Stimulated activated CD4-positive, alpha-beta T cell treated with anti-CD3 and anti-CD28 coated beads, Interleukin-2, amount 100 ng/mL, for 4 hours (primary cell): ENCODE measurements at regions not wholly inside any gene's neighbourhood (a gene's known extent, or its start where the extent isn't known, plus 50 kb on each side); places are given as distances from the start of the nearest gene placed in this dataset.

Source experiments
- DNase-seq: peaks from one replicate; pipeline ENCODE4 v3.0.0-alpha.2; 2020; ENCODE audit warnings: low read depth

GRCh38 chr2:237244976-237245646 lies 159.4 kb downstream of the COPS8 start:
- no peak for DNase-seq

GRCh38 chr2:237250599-237250998 lies 163.4 kb downstream of the COL6A3 start:
- no peak for DNase-seq

DNA sequence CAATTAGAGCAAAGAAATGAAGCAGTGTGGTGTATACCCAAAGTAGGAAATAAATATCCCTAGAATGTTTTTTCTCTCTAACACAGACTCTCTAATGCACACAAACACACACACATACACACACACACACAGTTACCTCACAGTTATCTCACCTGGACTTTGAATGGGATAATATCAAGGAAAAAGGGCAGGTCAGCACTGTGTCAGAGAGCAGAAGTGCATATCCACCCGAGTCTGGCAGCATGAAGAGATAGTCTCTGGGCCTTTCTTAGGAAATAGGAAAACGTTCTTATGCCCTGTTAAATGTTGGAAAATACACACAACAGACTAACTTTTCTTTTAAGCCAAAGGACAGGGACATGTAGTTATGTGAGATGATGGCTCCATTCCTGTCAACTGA lies 162.0 kb downstream of the COL6A3 start:
- DNase-seq: no peak

DNA sequence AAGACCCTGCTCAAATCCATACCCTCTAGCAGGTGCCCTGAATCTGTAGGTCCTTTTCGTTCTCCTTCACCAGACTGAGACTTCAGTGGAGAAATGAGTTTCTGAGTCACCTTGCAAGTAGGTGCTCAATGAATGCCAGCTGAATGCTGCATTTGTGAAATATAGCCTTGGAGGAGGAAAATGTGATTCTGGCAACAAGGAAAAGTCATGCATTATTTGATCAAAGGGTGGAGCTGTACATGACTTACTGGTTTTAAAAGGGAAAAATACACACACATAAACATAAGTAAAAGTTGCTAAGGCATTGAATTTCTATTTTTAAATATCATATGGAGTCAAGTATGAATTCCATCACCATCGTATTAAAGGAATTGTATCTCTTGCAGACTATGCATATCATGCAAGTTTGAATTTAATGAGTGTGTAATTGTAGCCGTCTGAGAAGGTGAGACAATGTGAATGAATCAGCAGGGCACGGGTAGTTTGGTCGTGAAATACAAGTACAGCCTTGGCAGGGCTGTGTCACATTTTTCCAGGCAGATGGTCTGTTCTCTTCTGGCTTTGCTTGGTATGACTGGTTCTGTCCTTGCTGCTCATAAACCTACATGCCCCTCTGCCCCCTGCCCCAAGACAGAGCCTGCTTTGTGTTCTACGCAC lies 160.8 kb downstream of the COL6A3 start:
- DNase-seq: no peak

DNA sequence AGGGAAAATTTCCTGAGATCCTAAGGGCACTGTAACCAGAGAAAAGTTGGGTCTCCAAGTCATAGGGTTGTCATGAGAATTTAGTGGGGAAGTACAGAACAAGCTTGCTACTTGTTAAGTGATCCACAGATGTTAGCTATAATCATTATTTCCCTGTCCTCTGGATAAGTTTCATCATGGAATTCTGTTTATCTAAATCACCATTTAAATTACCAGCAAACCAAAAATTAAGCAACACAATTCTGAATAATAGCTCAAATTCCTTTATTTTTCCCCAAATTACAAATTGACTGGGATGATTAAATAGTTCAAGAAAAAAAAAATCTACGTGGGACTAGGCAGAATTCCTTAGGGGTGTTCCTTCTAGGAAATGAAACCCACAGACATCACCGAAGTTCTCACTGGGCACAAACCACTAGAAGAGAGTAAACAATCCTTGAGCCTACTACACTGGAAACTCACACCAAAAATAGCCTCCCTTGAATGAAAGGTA lies 159.5 kb downstream of the COL6A3 start:
- DNase-seq: no peak

DNA sequence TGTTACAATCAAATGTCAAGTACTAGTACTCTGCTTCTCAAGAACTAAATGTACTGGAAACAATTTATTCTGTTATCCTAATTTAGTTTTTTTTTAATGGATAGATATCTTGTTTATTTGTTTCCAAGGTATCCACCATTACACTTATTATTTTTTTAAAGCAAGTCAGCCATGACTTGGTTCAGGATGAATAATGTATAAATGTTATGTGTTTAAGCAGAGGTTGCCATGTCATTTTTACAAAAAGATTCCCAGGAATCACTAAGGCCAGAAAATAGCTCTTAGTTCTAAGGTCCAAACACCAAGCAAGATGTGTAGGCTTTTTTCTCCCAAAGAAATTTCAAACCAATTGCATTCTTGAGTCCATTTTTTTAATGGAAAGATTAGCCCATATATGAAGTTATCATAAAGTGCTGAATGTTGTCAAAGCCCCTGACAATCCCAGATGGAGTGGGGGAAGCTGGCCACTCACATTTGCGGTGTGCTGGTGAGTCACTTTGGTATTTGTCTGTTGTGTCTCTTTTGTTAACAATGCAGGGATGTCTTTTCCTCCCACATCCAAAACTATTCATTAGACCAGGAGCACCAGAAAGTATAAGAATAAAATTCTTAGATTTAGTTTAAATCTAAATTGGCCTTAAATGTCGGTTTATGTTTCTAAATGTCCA lies 158.9 kb downstream of the COL6A3 start:
- DNase-seq: no peak

DNA sequence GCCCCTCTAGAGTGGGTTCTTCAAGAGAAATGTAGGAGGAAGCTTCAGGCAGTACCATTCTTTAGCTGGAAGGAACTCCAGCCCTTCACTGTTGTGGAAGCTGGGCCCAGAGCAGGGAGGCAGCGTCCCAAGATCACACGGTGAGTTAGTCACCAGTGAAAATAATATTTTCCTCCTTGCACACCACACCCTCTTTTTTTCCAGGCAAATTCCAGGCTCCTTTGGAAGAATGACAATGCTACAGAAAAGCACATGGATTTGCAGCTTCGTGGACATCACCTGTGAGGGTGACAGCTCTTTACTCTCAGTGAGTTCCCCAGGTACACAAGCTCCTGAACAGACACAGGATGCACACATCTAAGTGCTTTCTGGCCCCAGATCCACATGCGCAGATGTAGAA lies 157.1 kb downstream of the COL6A3 start:
- DNase-seq: no peak

- DNase-seq: no peak
These were observed 156.5 kb downstream of the COL6A3 start for GRCh38 chr2:237257471-237257951.

GRCh38 chr2:237258116-237258515 lies 155.8 kb downstream of the COL6A3 start:
- DNase-seq: no peak

- no peak for DNase-seq
These were observed 155.3 kb downstream of the COL6A3 start for GRCh38 chr2:237258615-237259014.

DNA sequence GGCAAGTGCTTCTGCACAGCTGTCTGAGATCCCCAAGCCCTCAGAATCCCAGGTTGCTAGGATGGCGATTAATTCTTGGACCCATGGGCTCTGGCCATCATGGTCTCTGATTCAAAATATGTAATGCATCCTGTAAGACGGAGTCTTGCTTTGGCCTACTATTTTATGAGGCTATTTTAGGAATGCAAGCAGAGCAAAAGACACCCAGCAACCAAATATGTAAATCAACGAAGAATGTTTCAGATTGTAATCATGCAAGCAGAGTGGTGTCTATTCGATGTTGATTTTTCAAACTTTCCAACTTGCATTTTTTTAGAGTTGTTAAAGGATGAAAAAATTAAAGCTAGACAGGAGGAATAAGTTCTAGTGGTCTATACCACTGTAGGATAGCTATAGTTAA lies 154.8 kb downstream of the COL6A3 start:
- DNase-seq: no peak

DNA sequence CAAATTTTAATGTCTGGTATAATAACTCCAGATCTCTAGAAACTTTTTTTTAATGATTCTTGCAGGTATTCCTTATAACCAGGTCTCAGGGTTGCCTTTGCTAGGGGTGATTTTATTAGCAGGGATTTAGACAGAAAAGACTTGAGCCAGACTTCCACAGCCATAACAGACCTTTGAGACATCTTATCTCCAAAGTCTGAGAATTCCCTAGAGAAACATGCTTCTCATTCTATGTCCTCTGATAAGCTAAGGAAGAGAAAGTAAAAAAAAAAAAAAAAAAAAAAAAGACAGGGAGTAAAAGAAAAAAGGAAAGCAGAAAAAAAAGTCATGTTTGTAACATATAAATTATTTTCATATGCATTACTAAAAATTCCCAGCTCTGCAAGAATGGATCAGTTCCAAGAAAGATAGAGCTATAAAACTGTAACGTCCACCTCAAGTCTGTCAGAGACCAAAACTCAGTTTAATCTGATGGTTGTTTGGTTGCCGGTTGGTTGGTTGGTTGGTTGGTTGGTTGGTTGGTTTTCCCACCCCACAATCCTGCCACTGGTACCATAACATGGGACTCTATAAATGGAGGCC lies 153.8 kb downstream of the COL6A3 start:
- no peak for DNase-seq

- no peak for DNase-seq
These were observed 153.3 kb downstream of the COL6A3 start for GRCh38 chr2:237260686-237261085.

GRCh38 chr2:237261327-237261726 lies 152.6 kb downstream of the COL6A3 start:
- no peak for DNase-seq

DNA sequence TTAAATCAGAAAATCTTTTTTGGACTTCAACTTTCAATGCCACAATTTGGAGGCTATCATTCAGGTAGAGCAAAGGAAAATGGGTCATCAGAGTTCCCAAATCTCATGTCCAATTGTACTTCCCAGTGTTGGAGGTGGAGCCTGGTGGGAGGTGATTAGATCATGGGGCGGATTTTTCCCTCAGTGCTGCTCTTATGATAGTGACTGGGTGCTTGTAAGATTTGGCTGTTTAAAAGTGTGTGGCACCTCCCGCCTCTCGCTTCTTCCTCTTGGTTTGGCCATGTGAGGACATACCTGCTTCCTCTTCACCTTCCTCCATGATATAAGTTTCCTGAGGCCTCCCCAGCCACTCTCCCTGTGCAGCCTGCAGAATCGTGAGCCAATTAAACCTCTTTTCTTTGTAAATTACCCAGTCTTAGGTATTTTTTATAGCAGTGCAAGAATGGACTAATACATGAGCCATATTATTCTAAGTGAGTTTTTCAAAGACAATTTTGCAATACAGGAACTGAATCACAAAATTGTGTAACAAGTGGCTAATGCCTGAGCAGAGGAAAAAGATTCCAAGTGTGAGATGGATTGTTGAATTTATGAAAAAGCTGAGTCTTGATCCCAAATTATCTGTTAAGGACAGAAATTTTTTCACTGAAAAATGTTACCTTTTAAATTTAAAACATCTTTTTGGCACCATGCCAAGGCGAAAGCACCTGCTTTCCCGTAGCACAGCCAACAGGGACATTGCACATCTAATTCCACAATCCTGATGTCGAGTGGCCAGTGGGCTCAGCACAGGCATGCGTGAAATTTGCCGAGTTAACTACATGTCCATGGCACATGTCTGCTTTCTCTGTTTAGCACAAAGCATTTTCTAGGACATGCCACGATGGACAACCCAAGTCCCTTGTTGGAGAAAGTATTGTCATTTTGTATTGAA lies 150.9 kb downstream of the COL6A3 start:
- DNase-seq: no peak

DNA sequence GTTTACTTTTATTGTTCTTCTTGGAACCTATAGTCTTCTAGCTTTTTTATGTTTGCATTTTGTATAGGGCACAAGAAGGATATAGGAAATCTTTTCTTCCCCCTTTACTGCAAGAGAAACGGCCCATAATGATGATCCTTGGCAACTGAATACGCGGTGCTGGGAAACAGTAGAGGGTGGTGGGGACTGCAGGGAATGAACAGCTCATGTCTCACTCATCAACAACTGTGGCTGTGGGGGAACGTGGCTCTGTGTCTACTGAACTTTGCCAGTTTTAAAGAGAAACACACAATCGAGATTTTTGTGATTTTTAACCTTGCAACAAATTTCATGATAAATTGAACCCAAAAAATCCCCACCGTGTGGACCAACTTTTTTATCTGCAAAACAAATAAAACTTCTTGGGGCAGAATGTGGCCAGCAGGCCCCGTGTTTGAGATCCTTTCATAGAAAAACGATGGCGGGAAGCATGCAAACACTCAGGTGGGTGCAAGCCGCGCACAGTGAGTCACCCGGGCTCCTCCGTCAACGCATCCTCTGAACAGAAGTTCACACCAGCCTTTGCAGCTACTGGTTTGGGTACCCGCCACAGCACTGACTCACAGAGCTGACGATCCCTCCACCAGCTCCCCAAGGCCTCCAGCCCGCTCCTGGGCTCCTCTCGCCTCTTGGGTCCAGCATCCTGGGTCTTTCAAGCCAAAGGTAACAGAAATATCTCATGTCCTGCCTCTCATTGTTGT lies 149.3 kb downstream of the COL6A3 start:
- DNase-seq: no peak

DNA sequence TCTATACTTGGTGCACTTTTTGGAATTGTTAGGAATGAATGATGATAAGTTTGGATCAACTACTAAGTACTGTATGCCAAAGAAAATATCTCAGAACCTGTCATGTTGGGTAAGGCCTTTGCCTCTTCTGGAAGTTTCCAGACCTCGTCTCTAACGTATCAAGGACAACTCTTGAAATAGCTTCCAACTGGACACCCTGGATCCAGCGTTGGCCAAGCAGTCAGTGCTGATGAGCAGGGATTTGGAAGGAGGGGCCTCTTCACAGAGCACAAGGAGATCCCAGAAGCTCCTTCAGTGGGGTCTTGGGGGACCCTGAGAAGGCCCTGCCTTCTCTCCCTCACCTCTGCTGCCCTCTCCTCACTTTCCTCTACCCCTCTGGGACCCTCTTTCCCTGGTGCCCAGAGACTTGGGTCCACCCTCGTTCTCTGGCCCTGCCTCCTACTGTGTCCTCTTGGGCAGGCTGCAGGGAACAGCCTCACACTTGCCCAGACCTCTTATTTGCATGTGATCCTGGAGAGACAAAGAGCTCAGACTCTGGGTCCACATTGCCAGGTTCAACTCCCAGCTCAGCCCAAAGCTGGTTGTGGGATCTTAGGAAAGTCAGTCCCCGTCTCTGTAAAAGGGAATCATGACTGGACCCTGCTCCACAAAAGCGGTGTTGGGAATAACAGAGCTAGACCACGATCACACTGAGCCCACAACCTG lies 145.8 kb downstream of the COL6A3 start:
- no peak for DNase-seq

GRCh38 chr2:237269138-237269875 lies 144.7 kb downstream of the COL6A3 start:
- DNase-seq: no peak

GRCh38 chr2:237270520-237270919 lies 143.4 kb downstream of the COL6A3 start:
- no peak for DNase-seq
